Esophagus muscularis mucosa (tissue), 4 donors: ENCODE measurements at regions not wholly inside any gene's neighbourhood (a gene's known extent, or its start where the extent isn't known, plus 50 kb on each side); places are given as distances from the start of the nearest gene placed in this dataset.
A peak's percentile ranks its signal among the peaks of the same experiment; 100 is the strongest.

ENCODE experiments used
- DNase-seq: peaks from one replicate; pipeline ENCODE4 v3.0.0-alpha.2; 2017; ENCODE audit errors: extremely low spot score
- H3K27ac ChIP-seq, 4 donors: fragments of 200-600 bp; sonication (generic); replicated peaks in 1 of 4; 1 replicate in 3 of 4; 2 replicates in 1 of 4; pipeline ENCODE4 v1.5.1; 2016 to 2019; ENCODE audit warnings: mild to moderate bottlenecking in 1 of 4
- H3K27me3 ChIP-seq, 4 donors: fragments of 200-600 bp; sonication (generic); one replicate each; pipeline versions ENCODE4 v1.5.1 to v1.6.0; 2016 to 2019
- H3K36me3 ChIP-seq, 4 donors: fragments of 200-600 bp; sonication (generic); one replicate each; pipeline ENCODE4 v1.5.1; 2016 to 2019
- H3K4me1 ChIP-seq, 4 donors: fragments of 200-600 bp; sonication (generic); one replicate each; pipeline ENCODE4 v1.5.1; 2016 to 2019
- H3K4me3 ChIP-seq, 4 donors: fragments of 200-600 bp; sonication (generic); 1 replicate in 2 of 4; 2 replicates in 2 of 4; pipeline ENCODE4 v1.5.1; 2016 to 2019; ENCODE audit warnings: mild to moderate bottlenecking in 4 of 4, moderate library complexity in 1 of 4
- H3K9me3 ChIP-seq, 4 donors: fragments of 200-600 bp; sonication (generic); 1 replicate in 3 of 4; 2 replicates in 1 of 4; pipeline ENCODE4 v1.5.1; 2016 to 2019
- CTCF ChIP-seq, 3 experiments: fragments of 200-600 bp in 2 of 3; fragments of 450-650 bp in 1 of 3; sonication (generic) in 2 of 3; IDR thresholded peaks; one replicate each; pipeline ENCODE4 v1.5.1; 2017 to 2019; ENCODE audit warnings: antibody characterized with exemption in 3 of 3, mild to moderate bottlenecking in 2 of 3, moderate library complexity in 1 of 3
- EP300 ChIP-seq: sonication (generic); formaldehyde crosslinking; IDR thresholded peaks from one replicate; pipeline ENCODE4 v1.6.1; 2017; ENCODE audit warnings: antibody characterized with exemption
- POLR2A ChIP-seq: fragments of 450-650 bp; IDR thresholded peaks from one replicate; pipeline ENCODE4 v1.6.1; 2017; ENCODE audit warnings: antibody characterized with exemption, moderate library complexity, mild to moderate bottlenecking, low read depth
- POLR2AphosphoS5 ChIP-seq, 2 donors: sonication (generic); formaldehyde crosslinking; IDR thresholded peaks; one replicate each; pipeline ENCODE4 v1.6.1; 2017; ENCODE audit warnings: antibody characterized with exemption in 2 of 2
- WGBS: methylation state at CpG from one replicate; pipeline ENCODE4 v1.1.5; 2018; 5-methylcytosine and 5-hydroxymethylcytosine counted together
- intact Hi-C: fragments of 100-400 bp; cut with DNase I; formaldehyde crosslinking; loops from one replicate; pipeline ENCODE4 v1.15.1; 2023

DNA sequence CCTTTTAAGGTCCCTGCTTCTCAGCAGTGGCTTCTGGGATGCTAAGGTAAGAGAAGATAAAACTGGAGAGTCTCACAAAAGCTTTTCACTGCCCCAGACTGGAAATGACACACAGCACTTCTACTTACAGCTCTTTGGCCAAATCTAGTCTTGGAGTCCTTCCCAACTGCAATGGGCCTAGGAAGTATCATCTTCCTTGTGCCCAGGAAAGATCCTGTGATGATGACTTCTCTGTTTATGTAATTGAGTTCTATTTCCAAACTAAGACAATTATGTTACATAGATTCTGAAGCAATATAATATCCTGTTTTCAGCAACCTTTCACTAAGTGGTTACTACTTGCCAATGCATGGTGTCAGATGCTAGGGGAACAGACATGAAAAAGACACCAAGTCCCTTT is 234.1 kb downstream of the PTEN start:
- intact Hi-C loops, result no loop called here
- no peak overlapping the region for H3K4me3 ChIP-seq
- no peak for TF ChIP-seq CTCF (IDR thresholded peaks at IDR 0.05)
- TF ChIP-seq POLR2AphosphoS5 (IDR thresholded peaks at IDR 0.05), result no peak
- TF ChIP-seq POLR2A, result no peak
- no peak for TF ChIP-seq EP300
- peaks cover 0 to 14% (median 11%) of the 10 kb centered on the region in 4 donors for H3K4me1 ChIP-seq
- no peak overlapping the region for H3K27ac ChIP-seq
- H3K36me3 ChIP-seq, result no peaks in the 10 kb centered on the region
- DNase-seq, result no peak
- no peaks in the 10 kb centered on the region for H3K27me3 ChIP-seq
- H3K9me3 ChIP-seq, result no peaks in the 10 kb centered on the region

DNA sequence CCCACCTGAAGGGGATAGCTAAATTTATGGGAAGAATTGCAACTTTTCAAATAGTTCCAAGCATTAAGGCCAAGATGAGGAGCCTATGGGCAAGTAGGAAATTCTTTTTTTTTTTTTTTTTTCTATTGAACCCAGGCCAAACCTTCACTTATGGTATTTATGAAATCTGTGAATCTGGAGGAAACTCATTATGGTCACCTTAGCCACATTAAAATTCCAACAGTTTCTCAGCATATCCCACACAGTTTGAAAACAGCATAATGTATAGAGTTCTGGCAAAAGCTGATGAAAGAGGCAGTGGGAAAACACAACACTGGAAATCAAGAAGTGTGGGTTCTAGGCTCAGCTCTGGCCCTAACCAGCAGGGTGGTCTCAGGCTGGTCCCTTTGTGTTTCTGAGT is 236.9 kb downstream of the PTEN start:
- Histone ChIP-seq H3K36me3 (no peaks in the 10 kb centered on the region), H3K9me3 (no peaks in the 10 kb centered on the region), H3K27me3 (no peaks in the 10 kb centered on the region), H3K4me1 (peaks cover 0 to 13% (median 7%) of the 10 kb centered on the region in 4 donors), H3K4me3 (no peak overlapping the region), H3K27ac (no peak overlapping the region)
- intact Hi-C loops, result no loop called here
- no peak for DNase-seq
- TF ChIP-seq POLR2A (no peak), CTCF (IDR thresholded peaks at IDR 0.05) (no peak), POLR2AphosphoS5 (IDR thresholded peaks at IDR 0.05) (no peak), EP300 (no peak)

- Histone ChIP-seq H3K9me3 (no peaks in the 10 kb centered on the region), H3K4me1 (peaks cover 0 to 5% (median 0%) of the 10 kb centered on the region in 4 donors), H3K27me3 (no peaks in the 10 kb centered on the region), H3K36me3 (no peaks in the 10 kb centered on the region), H3K27ac (no peak overlapping the region), H3K4me3 (no peak overlapping the region)
- 95% methylated on average over 2 of the region's 2 CpGs for WGBS
- no peak for TF ChIP-seq CTCF (IDR thresholded peaks at IDR 0.05)
- TF ChIP-seq EP300, result no peak
- TF ChIP-seq POLR2AphosphoS5 (IDR thresholded peaks at IDR 0.05), result no peak
- no peak for TF ChIP-seq POLR2A
- intact Hi-C loops, result no loop called here
- DNase-seq, result no peak
These were observed 238.2 kb downstream of the PTEN start for GRCh38 chr10:88101666-88102065.

- H3K9me3 ChIP-seq, result no peaks in the 10 kb centered on the region
- TF ChIP-seq EP300 (no peak), POLR2AphosphoS5 (IDR thresholded peaks at IDR 0.05) (no peak), CTCF (IDR thresholded peaks at IDR 0.05) (no peak), POLR2A (no peak)
- H3K27me3 ChIP-seq, result no peaks in the 10 kb centered on the region
- no peaks in the 10 kb centered on the region for H3K36me3 ChIP-seq
- no peaks in the 10 kb centered on the region for H3K4me1 ChIP-seq
- no peak overlapping the region for H3K4me3 ChIP-seq
- no peak overlapping the region for H3K27ac ChIP-seq
- intact Hi-C loops, result no loop called here
- peak; percentile 42 for DNase-seq
These were observed 240.2 kb downstream of the PTEN start for GRCh38 chr10:88103576-88103975.

DNA sequence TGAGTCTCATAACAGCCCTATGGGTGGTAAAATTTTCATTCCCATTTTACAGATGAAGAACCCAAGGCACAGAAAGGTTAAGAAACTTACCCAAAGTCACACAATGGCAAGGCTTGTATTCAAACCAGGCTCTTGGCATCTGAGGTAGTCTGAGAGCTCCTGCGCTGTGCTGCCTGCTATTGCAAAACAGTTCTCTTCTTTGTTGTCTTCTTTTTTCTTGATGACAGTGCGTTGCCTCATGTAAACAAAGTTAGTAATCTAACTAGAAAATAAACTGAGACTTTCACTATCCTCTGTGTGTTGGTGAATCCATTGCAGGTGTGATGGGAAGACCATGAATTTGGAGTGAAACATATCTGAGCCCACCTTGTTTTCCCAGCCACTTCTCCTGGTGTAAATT is 240.8 kb downstream of the PTEN start:
- peak; percentile 29 for DNase-seq
- Histone ChIP-seq H3K36me3 (no peaks in the 10 kb centered on the region), H3K4me1 (no peaks in the 10 kb centered on the region), H3K4me3 (no peak overlapping the region), H3K9me3 (no peaks in the 10 kb centered on the region), H3K27me3 (no peaks in the 10 kb centered on the region), H3K27ac (no peak overlapping the region)
- intact Hi-C loops, result no loop called here
- no peak for TF ChIP-seq CTCF (IDR thresholded peaks at IDR 0.05)
- no peak for TF ChIP-seq POLR2AphosphoS5 (IDR thresholded peaks at IDR 0.05)
- TF ChIP-seq EP300, result no peak
- WGBS, result 90% methylated on average over 2 of the region's 2 CpGs
